Stimulated activated CD4-positive, alpha-beta T cell treated with anti-CD3 and anti-CD28 coated beads, Interleukin-15, amount 100 ng/mL, for 24 hours (primary cell): ENCODE measurements at regions not wholly inside any gene's neighbourhood (a gene's known extent, or its start where the extent isn't known, plus 50 kb on each side); places are given as distances from the start of the nearest gene placed in this dataset.

Experiments used
- DNase-seq: peaks from one replicate; pipeline ENCODE4 v3.0.0-alpha.2; 2020

GRCh38 chr14:104431351-104431928 is 148.1 kb upstream of the C14orf180 start:
- DNase-seq: no peak

GRCh38 chr14:104431929-104432541 is 147.5 kb upstream of the C14orf180 start:
- DNase-seq: no peak

GRCh38 chr14:104432611-104433231 is 146.8 kb upstream of the C14orf180 start:
- DNase-seq: no peak

GRCh38 chr14:104433401-104434213 is 146.0 kb upstream of the C14orf180 start:
- no peak for DNase-seq

- DNase-seq: no peak
Measured at GRCh38 chr14:104434214-104435076, 145.1 kb upstream of the C14orf180 start.

GRCh38 chr14:104435147-104436046 is 144.2 kb upstream of the C14orf180 start:
- DNase-seq: no peak

- no peak for DNase-seq
Measured at GRCh38 chr14:104436047-104436591, 143.4 kb upstream of the C14orf180 start.

- DNase-seq: no peak
Measured at GRCh38 chr14:104436741-104437701, 142.5 kb upstream of the C14orf180 start.

GRCh38 chr14:104437703-104438102 is 141.9 kb upstream of the C14orf180 start:
- no peak for DNase-seq

GRCh38 chr14:104438166-104438887 is 141.2 kb upstream of the C14orf180 start:
- no peak for DNase-seq

GRCh38 chr14:104439625-104440024 is 139.9 kb upstream of the C14orf180 start:
- no peak for DNase-seq

GRCh38 chr14:104440297-104440956 is 139.1 kb upstream of the C14orf180 start:
- no peak for DNase-seq

GRCh38 chr14:104441275-104442106 is 138.1 kb upstream of the C14orf180 start:
- no peak for DNase-seq

- no peak for DNase-seq
Measured at GRCh38 chr14:104442107-104442551, 137.4 kb upstream of the C14orf180 start.

GRCh38 chr14:104442631-104443390 is 136.8 kb upstream of the C14orf180 start:
- no peak for DNase-seq

GRCh38 chr14:104443391-104444158 is 136.0 kb upstream of the C14orf180 start:
- no peak for DNase-seq
